Globus pallidus (tissue), 1 donor: ENCODE measurements at regions not wholly inside any gene's neighbourhood (a gene's known extent, or its start where the extent isn't known, plus 50 kb on each side); places are given as distances from the start of the nearest gene placed in this dataset.

Experiments used
- DNase-seq: peaks from one replicate; pipeline ENCODE4 v3.0.0-alpha.2; 2015; ENCODE audit warnings: low spot score

DNA sequence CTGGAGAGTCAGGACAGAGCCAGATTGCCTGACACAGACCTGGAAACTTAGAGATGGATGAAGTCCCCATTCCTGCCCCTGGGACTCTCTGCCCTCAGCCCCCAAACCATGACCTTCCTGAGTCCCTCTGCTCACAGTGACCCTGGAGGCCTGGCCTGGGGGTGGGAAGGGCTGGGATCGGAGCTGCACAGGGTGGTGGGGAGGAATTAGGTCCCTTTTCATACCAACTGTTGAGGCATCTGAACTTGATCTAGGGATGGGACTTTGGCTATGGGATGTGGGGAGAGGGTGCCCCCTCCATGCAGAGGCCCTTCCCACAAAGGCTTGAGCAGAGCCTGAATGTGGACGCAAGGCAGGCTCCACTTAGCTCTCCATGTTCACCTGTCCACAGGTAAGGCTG lies 144.1 kb downstream of the MRPL14 start:
- no peak for DNase-seq

- no peak for DNase-seq
Observed at GRCh38 chr6:43982084-43982625, 145.1 kb downstream of the MRPL14 start.

- no peak for DNase-seq
Observed at GRCh38 chr6:43981363-43981990, 145.8 kb downstream of the MRPL14 start.

- DNase-seq, result no peak
Observed at GRCh38 chr6:43980004-43980795, 147.1 kb downstream of the MRPL14 start.

DNA sequence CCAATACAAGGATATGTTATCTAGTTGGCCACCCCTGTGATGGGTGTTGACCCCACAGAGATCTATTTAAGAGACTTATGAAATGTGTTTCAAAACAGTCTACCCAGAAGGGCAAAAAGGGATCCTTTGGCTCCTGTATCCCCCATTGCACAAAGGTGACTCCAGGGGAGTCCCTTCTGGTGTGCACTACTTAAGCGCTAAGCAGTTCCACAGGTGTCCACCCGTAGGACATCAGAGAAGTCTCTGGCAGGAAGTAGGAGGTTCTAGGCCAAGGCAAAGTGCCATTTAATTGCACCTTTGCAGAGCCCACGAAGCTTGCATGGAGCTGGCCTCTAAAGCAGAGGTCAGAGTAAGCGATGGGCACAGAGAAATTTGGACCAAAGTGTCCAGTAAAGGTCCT lies 147.7 kb downstream of the MRPL14 start:
- DNase-seq, result no peak

- no peak for DNase-seq
Observed at GRCh38 chr6:43978473-43979346, 148.5 kb downstream of the MRPL14 start.

DNA sequence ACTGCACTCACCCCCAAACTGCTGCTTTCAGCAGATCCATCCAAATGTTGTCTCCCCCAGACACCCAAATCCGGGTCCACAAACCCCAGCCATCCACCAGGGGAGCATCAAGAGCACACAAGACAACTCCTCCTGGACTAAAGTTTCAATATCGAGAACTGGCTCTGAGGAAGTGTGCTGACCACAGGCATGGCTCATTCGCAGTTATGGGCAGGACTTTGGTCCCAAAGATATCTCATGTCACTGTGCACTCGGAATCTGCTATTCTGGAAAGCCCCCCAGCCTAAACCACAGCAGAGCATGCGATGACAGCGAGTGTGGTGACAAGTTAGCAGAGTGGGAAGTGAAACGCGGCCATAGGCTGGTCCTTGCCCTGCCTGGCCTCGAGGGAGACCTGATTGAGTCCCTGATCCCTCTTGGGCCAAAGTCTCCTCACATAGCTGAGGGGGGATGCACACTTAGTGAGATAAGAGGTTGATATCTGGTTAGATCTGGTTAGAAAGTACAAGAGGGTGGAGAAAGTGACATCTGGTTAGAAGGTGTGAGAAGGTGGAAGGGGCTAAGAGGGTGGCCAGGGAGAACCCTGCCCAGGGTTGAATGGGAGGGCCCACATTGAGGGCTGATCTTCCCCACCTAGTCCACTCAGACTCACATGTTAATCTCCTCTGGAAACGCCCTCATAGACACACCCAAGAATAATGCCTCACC lies 149.7 kb downstream of the MRPL14 start:
- DNase-seq, result no peak

DNA sequence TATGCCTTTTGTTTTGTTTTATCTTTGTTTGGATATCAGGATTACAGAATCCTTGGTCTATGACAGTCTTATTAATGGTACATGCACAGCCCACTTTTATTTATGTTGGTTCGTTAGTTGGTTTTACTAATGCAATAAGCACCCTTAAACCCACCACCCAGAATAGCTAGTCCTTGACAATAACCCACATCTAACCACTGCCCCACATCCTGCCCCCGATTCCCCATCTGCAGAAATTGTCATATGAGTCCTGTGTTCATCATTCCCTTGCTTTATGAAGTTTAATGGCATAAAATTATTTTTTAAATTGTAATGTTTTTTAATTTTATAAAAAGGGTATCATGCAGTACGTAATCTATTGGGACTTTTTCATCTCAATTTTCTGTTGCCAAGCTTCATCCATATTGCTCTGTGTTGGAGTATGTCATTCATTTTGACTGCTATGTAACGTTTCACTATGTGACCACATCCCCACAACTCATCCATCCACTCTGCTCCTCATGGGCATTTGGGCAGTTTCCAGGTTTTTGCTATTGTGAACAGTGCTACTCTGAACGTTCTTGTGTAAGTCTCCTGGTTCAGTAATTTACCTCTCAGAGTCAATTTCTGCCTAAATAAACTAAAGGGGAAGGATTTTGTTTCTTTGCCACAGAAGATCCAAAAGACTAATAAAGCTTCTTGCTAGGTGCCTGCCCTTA lies 150.4 kb downstream of the MRPL14 start:
- DNase-seq, result no peak

DNA sequence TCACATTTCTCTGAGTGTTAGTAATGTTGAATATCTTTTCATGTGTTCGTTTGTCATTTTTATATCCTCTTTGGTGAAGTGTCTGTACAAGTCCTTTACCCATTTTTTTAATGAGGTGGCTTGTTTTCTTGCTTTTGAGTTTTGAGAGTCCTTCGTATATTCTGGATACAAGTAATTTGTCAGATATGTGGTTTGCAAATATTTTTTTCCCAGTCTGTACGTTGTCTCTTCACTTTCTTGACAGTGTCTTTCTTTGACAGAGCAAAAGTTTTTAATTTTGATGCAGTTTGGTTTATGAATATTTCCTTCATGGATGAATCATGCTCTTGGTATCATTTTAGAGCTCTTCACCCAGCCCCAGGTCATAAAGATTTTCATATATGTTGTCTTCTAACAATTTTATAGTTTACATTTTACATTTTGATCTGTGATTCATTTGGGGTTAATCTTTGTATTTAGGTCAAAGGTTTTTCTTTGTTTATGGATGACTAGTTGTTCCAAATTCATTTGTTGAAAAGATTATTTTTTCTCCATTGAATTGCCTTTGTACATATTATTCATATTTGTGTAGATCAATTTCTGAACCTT lies 152.5 kb downstream of the MRPL14 start:
- DNase-seq, result no peak

DNA sequence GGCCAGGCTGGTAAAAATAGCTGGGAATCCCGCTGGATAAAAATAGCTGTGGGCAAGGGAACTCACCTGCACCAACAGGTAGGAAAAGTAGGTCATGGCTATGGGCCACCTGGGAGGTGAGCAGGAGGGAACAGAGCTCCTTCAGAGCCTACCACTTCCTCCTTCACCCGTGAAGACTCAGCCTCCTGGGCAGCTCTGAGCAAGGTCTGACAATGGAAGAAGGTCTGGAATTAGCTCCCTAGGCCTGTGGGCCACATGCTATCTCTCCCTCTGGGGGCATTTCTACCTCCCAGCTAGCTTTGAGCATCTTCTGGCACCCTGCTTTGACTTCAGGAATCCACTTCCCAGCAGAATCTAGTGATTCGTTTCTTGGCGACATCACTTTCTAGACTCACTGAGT lies 153.9 kb downstream of the MRPL14 start:
- DNase-seq, result no peak

DNA sequence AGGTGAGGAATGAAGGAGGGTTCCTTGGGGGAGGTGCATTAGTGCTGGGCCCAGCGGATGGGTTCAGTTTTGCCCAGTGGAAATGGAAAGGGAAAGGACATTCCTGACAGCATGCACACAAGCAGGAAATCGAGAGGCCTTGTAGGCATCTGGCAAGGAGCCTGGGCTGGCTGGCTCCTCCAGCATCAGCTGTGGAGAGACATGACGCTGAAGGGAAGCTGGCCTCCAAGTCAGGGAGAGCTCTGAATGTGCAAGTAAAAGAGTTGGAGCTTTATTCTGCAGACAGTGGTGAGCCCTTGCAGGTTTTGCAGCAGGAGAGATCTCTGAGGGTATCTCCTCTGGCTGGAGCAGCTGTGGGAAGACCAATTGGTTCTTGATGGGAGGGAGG lies 154.3 kb downstream of the MRPL14 start:
- DNase-seq, result peak; percentile 42

- DNase-seq, result no peak
Observed at GRCh38 chr6:43972179-43972912, 154.9 kb downstream of the MRPL14 start.

- DNase-seq, result no peak
Observed at GRCh38 chr6:43971776-43972126, 155.5 kb downstream of the MRPL14 start.

GRCh38 chr6:43970913-43971775 lies 156.1 kb downstream of the MRPL14 start:
- no peak for DNase-seq

DNA sequence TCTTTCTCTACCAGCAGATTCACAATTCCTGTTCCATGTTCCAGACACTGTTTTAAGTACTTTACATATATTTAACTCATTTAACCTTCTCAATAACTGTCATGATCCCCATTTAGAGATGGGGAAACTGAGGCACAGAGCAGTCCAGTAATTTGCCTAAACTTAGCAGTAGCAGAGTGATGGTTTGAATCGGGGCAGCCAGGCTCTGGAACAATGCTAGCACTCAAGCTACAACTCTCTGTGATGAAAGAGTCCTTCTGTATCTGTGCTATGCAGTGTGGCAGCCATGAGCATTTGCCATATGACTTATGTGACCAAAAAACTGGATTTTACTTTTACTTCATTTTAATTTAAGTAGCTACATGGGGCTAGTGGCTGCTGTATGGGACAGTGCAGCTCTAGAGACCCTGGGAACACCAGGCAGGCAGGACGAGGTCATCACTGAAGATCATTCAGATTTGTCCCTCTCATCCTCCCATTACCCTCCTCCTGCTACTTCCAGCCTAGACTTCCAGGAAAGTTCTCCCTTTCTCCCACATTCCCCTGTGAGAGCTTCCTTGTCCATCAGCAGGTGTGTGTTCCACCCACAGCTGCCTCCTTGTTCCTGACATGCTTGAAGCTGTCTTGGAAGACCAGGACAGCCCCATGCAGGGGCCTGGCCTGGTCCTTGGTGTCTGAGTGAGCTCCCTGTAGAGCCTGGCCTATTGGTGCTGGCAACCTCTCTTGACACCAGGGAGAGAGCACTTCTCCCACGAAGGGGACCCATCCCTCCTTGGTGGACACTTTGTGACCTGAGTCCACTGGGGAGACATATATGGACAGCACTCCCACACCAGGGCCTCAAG lies 157.0 kb downstream of the MRPL14 start:
- no peak for DNase-seq

- DNase-seq, result no peak
Observed at GRCh38 chr6:43969158-43969981, 157.9 kb downstream of the MRPL14 start.
